Left lung (tissue), 4 donors: ENCODE measurements at regions not wholly inside any gene's neighbourhood (a gene's known extent, or its start where the extent isn't known, plus 50 kb on each side); places are given as distances from the start of the nearest gene placed in this dataset.

Experiments
- ATAC-seq: fragments of 200-7000 bp; cut with Tn5 transposase; one replicate; pipeline ENCODE4 v1.9.1; 2020; ENCODE audit warnings: moderate library complexity
- DNase-seq, 4 donors: peaks; one replicate each; pipeline ENCODE4 v3.0.0-alpha.2; 2013 to 2020
- H3K27ac ChIP-seq, 2 donors: fragments of 200-600 bp; sonication (generic) in 1 of 2; one replicate each; pipeline versions ENCODE4 v1.5.0 to v1.8.0; 2020 to 2021
- H3K27me3 ChIP-seq, 2 donors: fragments of 200-600 bp; sonication (generic) in 1 of 2; one replicate each; pipeline versions ENCODE4 v1.5.0 to v1.8.0; 2020 to 2021
- H3K36me3 ChIP-seq, 2 donors: fragments of 200-600 bp; sonication (generic) in 1 of 2; one replicate each; pipeline versions ENCODE4 v1.5.0 to v1.8.0; 2020 to 2021
- H3K4me1 ChIP-seq, 2 donors: fragments of 200-600 bp; one replicate each; pipeline ENCODE4 v1.8.0; 2021
- H3K4me3 ChIP-seq, 2 donors: fragments of 200-600 bp; sonication (generic) in 1 of 2; one replicate each; pipeline versions ENCODE4 v1.5.0 to v1.8.0; 2020 to 2021; ENCODE audit warnings: mild to moderate bottlenecking in 1 of 2
- H3K9me3 ChIP-seq, 2 donors: fragments of 200-600 bp; sonication (generic) in 1 of 2; one replicate each; pipeline versions ENCODE4 v1.5.0 to v1.8.0; 2020 to 2021
- CTCF ChIP-seq, 2 donors: fragments of 200-600 bp; sonication (generic) in 1 of 2; IDR thresholded peaks; one replicate each; pipeline versions ENCODE4 v1.5.0 to v1.8.0; 2021; ENCODE audit warnings: antibody characterized with exemption in 2 of 2
- intact Hi-C, 2 donors: fragments of 100-400 bp; cut with DNase I; formaldehyde crosslinking; loops; one replicate each; pipeline versions ENCODE4 v1.11.2 to v1.14.2; 2022
- donor health status: DM: no; HTN: yes; CAD: no.
- donor health status: DM: no; HTN: no; CAD: no.

GRCh38 chr12:65703176-65703575, 121.1 kb upstream of the HMGA2 start:
- no peak for ATAC-seq
- no peak for TF ChIP-seq CTCF (IDR thresholded peaks at IDR 0.05)
- Histone ChIP-seq H3K36me3 (no peaks in the 10 kb centered on the region), H3K4me3 (no peak overlapping the region), H3K27ac (no peak overlapping the region), H3K27me3 (peaks cover 0 to 2% of the 10 kb centered on the region in 2 donors), H3K9me3 (peaks cover 6 to 35% of the 10 kb centered on the region in 2 donors), H3K4me1 (no peaks in the 10 kb centered on the region)
- no peak for DNase-seq
- intact Hi-C loops, result no loop called here

- Histone ChIP-seq H3K9me3 (peaks cover 6 to 35% of the 10 kb centered on the region in 2 donors), H3K4me3 (no peak overlapping the region), H3K36me3 (no peaks in the 10 kb centered on the region), H3K27ac (no peak overlapping the region), H3K27me3 (peaks cover 0 to 11% of the 10 kb centered on the region in 2 donors), H3K4me1 (no peaks in the 10 kb centered on the region)
- TF ChIP-seq CTCF (IDR thresholded peaks at IDR 0.05), result no peak
- ATAC-seq, result no peak
- DNase-seq, result no peak
- intact Hi-C loops, result no loop called here
Measured at GRCh38 chr12:65705380-65705876, 118.9 kb upstream of the HMGA2 start.

- Histone ChIP-seq H3K27me3 (peaks cover 0 to 11% of the 10 kb centered on the region in 2 donors), H3K9me3 (peaks cover 6 to 35% of the 10 kb centered on the region in 2 donors), H3K27ac (no peak overlapping the region), H3K36me3 (no peaks in the 10 kb centered on the region), H3K4me1 (no peaks in the 10 kb centered on the region), H3K4me3 (no peak overlapping the region)
- no peak for TF ChIP-seq CTCF (IDR thresholded peaks at IDR 0.05)
- DNase-seq, result no peak
- ATAC-seq, result no peak
- intact Hi-C loops, result no loop called here
Measured at GRCh38 chr12:65707051-65707450, 117.2 kb upstream of the HMGA2 start.

GRCh38 chr12:65712260-65713004, 111.9 kb upstream of the HMGA2 start:
- no peak for ATAC-seq
- Histone ChIP-seq H3K27ac (no peak overlapping the region), H3K9me3 (no peaks in the 10 kb centered on the region), H3K4me3 (no peak overlapping the region), H3K36me3 (no peaks in the 10 kb centered on the region), H3K4me1 (no peaks in the 10 kb centered on the region), H3K27me3 (peaks cover 3 to 11% of the 10 kb centered on the region in 2 donors)
- intact Hi-C loops, result no loop called here
- no peak for TF ChIP-seq CTCF (IDR thresholded peaks at IDR 0.05)
- DNase-seq, result no peak

GRCh38 chr12:65715961-65716360, 108.3 kb upstream of the HMGA2 start:
- no peaks in the 10 kb centered on the region for H3K4me1 ChIP-seq
- ATAC-seq (no peak), DNase-seq (no peak)
- intact Hi-C loops, result no loop called here
- peaks cover 4 to 12% of the 10 kb centered on the region in 2 donors for H3K27me3 ChIP-seq
- no peaks in the 10 kb centered on the region for H3K36me3 ChIP-seq
- no peak overlapping the region for H3K27ac ChIP-seq
- H3K4me3 ChIP-seq, result no peak overlapping the region
- H3K9me3 ChIP-seq, result no peaks in the 10 kb centered on the region
- TF ChIP-seq CTCF (IDR thresholded peaks at IDR 0.05), result no peak
